SK-N-SH (cell line): ENCODE measurements at regions not wholly inside any gene's neighbourhood (a gene's known extent, or its start where the extent isn't known, plus 50 kb on each side); places are given as distances from the start of the nearest gene placed in this dataset.

Source experiments
- CTCF ChIA-PET: fragments of 300-600, 350-600 bp; formaldehyde crosslinking; extraction: SDS; loops from one replicate; lab custom pipeline; 2021; lab: Yijun Ruan, JAX
- POLR2A ChIA-PET: fragments of 350-600 bp; sonication (Branson Sonifier 250); formaldehyde crosslinking; extraction: SDS; loops from one replicate; lab custom pipeline; 2020; ENCODE audit warnings: antibody characterized with exemption, inconsistent platforms; lab: Yijun Ruan, JAX
- DNase-seq: peaks from one replicate; pipeline ENCODE4 v3.0.0; 2012
- H2AFZ ChIP-seq: fragments of 200-600 bp; sonication (generic); 2 replicates; pipeline ENCODE4 v1.8.1; 2016; ENCODE audit warnings: antibody characterized with exemption, mild to moderate bottlenecking, low read depth
- H3F3A ChIP-seq: fragments of 200-600 bp; sonication (generic); replicated peaks from 2 replicates; pipeline ENCODE3; 2016; ENCODE audit warnings: antibody characterized with exemption, mild to moderate bottlenecking; ENCODE audit not compliant: insufficient read depth
- H3K27ac ChIP-seq, 2 experiments: fragments of 200-500 bp in 1 of 2; fragments of 200-600 bp in 1 of 2; sonication (Bioruptor generic) in 1 of 2; sonication (generic), shearing (Covaris generic) in 1 of 2; 2 replicates each; pipeline versions ENCODE4 v1.5.1 to v1.6.1; 2014 to 2016; ENCODE audit warnings: low read depth in 2 of 2, inconsistent platforms in 1 of 2, low read length in 1 of 2, mild to moderate bottlenecking in 1 of 2, mixed read lengths in 1 of 2
- H3K27me3 ChIP-seq: fragments of 200-600 bp; sonication (generic), shearing (Covaris generic); 2 replicates; pipeline ENCODE4 v1.6.1; 2016; ENCODE audit warnings: mixed run types; ENCODE audit not compliant: insufficient read depth
- H3K36me3 ChIP-seq, 2 experiments: fragments of 200-500 bp in 1 of 2; fragments of 200-600 bp in 1 of 2; sonication (Bioruptor generic) in 1 of 2; sonication (generic) in 1 of 2; replicated peaks in 1 of 2; 2 replicates each; pipeline versions ENCODE3 to v1.5.1; 2014 to 2016; ENCODE audit warnings: low read length in 1 of 2, mild to moderate bottlenecking in 1 of 2; ENCODE audit not compliant: insufficient read depth in 2 of 2, control insufficient read depth in 1 of 2
- H3K4me1 ChIP-seq, 2 experiments: fragments of 200-500 bp in 1 of 2; fragments of 200-600 bp in 1 of 2; sonication (Bioruptor generic) in 1 of 2; sonication (generic), shearing (Covaris generic) in 1 of 2; 2 replicates each; pipeline versions ENCODE4 v1.5.1 to v1.6.1; 2014 to 2016; ENCODE audit warnings: low read depth in 1 of 2, low read length in 1 of 2, mixed run types in 1 of 2; ENCODE audit not compliant: insufficient read depth in 2 of 2, control insufficient read depth in 1 of 2
- H3K4me2 ChIP-seq: fragments of 200-600 bp; sonication (generic), shearing (Covaris generic); 2 replicates; pipeline ENCODE4 v1.6.1; 2017; ENCODE audit warnings: mixed run types
- H3K4me3 ChIP-seq, 2 experiments: fragments of 200-500 bp in 1 of 2; fragments of 200-600 bp in 1 of 2; sonication (Bioruptor generic) in 1 of 2; sonication (generic), shearing (Covaris generic) in 1 of 2; 2 replicates each; pipeline versions ENCODE4 v1.5.1 to v1.8.1; 2014 to 2016; ENCODE audit warnings: low read depth in 2 of 2, inconsistent platforms in 1 of 2, low read length in 1 of 2, mild to moderate bottlenecking in 1 of 2, mixed read lengths in 1 of 2, moderate library complexity in 1 of 2
- H3K79me2 ChIP-seq: fragments of 200-600 bp; sonication (generic); 2 replicates; pipeline ENCODE4 v1.8.1; 2017; ENCODE audit warnings: mild to moderate bottlenecking; ENCODE audit not compliant: insufficient read depth
- H3K9ac ChIP-seq: fragments of 200-600 bp; sonication (generic); 2 replicates; pipeline ENCODE4 v1.6.1; 2017; ENCODE audit warnings: mixed run types
- H3K9me2 ChIP-seq: fragments of 200-600 bp; sonication (generic); 2 replicates; pipeline ENCODE4 v1.6.1; 2017; ENCODE audit warnings: mixed run types
- H3K9me3 ChIP-seq: fragments of 200-600 bp; sonication (generic); 2 replicates; pipeline ENCODE4 v1.6.1; 2017; ENCODE audit warnings: mixed run types, mild to moderate bottlenecking, moderate library complexity
- H4K20me1 ChIP-seq: fragments of 200-600 bp; sonication (generic); 2 replicates; pipeline ENCODE4 v1.6.1; 2017; ENCODE audit warnings: mild to moderate bottlenecking, mixed run types; ENCODE audit not compliant: insufficient read depth
- EP300 ChIP-seq, 2 experiments: IDR thresholded peaks; 2 replicates each; pipeline versions ENCODE4 v1.4.0 to v1.6.1; 2012; ENCODE audit warnings: borderline replicate concordance in 1 of 2, low read depth in 1 of 2, low read length in 1 of 2
- EZH2phosphoT487 ChIP-seq: fragments of 200-600 bp; sonication (generic); IDR thresholded peaks from 2 replicates; pipeline ENCODE4 v1.6.1; 2017; ENCODE audit warnings: low read depth, mixed run types, mild to moderate bottlenecking, antibody characterized with exemption, moderate library complexity, borderline replicate concordance
- FOXJ3 ChIP-seq: sonication (generic); formaldehyde crosslinking; IDR thresholded peaks from 2 replicates; pipeline ENCODE4 v1.5.1; 2020; ENCODE audit warnings: mild to moderate bottlenecking, missing genetic modification reagents
- FOXM1 ChIP-seq: IDR thresholded peaks from 2 replicates; pipeline ENCODE4 v1.4.0; 2012; ENCODE audit warnings: low read depth, mild to moderate bottlenecking
- GATA2 ChIP-seq: sonication (generic); formaldehyde crosslinking; IDR thresholded peaks from 2 replicates; pipeline ENCODE4 v1.5.0; 2020; ENCODE audit warnings: mild to moderate bottlenecking, missing genetic modification reagents
- JUND ChIP-seq: IDR thresholded peaks from 2 replicates; pipeline ENCODE4 v1.4.0; 2012
- MXI1 ChIP-seq: IDR thresholded peaks from 2 replicates; pipeline ENCODE4 v1.6.1; 2012; ENCODE audit warnings: mild to moderate bottlenecking, low read depth, low read length, improper control_type of control experiment
- NFIC ChIP-seq: IDR thresholded peaks from 2 replicates; pipeline ENCODE4 v1.4.0; 2012; ENCODE audit warnings: borderline replicate concordance
- NRF1 ChIP-seq: IDR thresholded peaks from 2 replicates; pipeline ENCODE4 v1.6.1; 2012; ENCODE audit warnings: low read depth, mild to moderate bottlenecking, low read length
- POLR2AphosphoS5 ChIP-seq: IDR thresholded peaks from 2 replicates; pipeline ENCODE4 v1.6.1; 2012; ENCODE audit warnings: low read depth, low read length
- RAD21 ChIP-seq: IDR thresholded peaks from 2 replicates; pipeline ENCODE4 v1.6.1; 2012; ENCODE audit warnings: mild to moderate bottlenecking, low read length
- RFX5 ChIP-seq: IDR thresholded peaks from 2 replicates; pipeline ENCODE4 v1.6.1; 2012; ENCODE audit warnings: mild to moderate bottlenecking, improper control_type of control experiment, low read length
- SMC3 ChIP-seq: IDR thresholded peaks from 2 replicates; pipeline ENCODE4 v1.6.1; 2012; ENCODE audit warnings: low read depth, low read length, improper control_type of control experiment
- TEAD4 ChIP-seq: IDR thresholded peaks from 2 replicates; pipeline ENCODE4 v1.4.0; 2012; ENCODE audit warnings: mild to moderate bottlenecking, borderline replicate concordance; ENCODE audit not compliant: insufficient read depth
- USF1 ChIP-seq: IDR thresholded peaks from 2 replicates; pipeline ENCODE4 v1.4.0; 2012; ENCODE audit warnings: low read depth, borderline replicate concordance
- USF2 ChIP-seq: fragments of 150-350 bp; IDR thresholded peaks from 2 replicates; pipeline ENCODE4 v1.6.1; 2017; ENCODE audit warnings: antibody characterized with exemption, low read length, low read depth, borderline replicate concordance
- YY1 ChIP-seq: IDR thresholded peaks from 2 replicates; pipeline ENCODE4 v1.4.0; 2012; ENCODE audit warnings: low read depth, mild to moderate bottlenecking
- ZBTB33 ChIP-seq: IDR thresholded peaks from 2 replicates; pipeline ENCODE4 v1.4.0; 2012; ENCODE audit warnings: low read depth, borderline replicate concordance
- whole genome bisulfite sequencing: methylation state at CpG from one replicate; pipeline ENCODE4 v1.1.6; 2017; ENCODE audit warnings: low lambda C conversion rate; 5-methylcytosine and 5-hydroxymethylcytosine counted together

DNA sequence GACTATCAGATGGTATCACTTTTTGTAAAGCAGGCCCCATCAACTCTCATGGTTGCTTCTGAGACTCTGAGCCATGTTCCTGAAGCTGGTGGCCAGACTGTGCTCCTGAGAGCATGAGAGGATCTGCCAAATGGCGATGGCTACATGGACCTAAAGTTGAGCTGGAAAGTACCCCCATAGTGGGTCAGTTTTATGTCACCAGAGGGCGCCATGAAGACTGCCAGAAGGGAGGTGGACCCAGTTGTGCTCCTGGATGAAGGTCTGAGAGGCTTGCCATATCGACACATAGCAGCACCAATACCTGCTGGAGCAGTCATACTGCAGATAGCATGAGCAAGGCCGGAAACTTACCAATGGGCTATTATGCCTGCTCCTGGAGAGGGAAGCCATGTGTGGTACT is 105.7 kb downstream of the SLITRK2 start:
- no peaks in the 10 kb centered on the region for H3F3A ChIP-seq
- no peaks in the 10 kb centered on the region for H3K4me1 ChIP-seq
- H3K9me3 ChIP-seq = no peaks in the 10 kb centered on the region
- H3K79me2 ChIP-seq = no peaks in the 10 kb centered on the region
- no peak overlapping the region for H3K4me3 ChIP-seq
- H3K9me2 ChIP-seq = no peaks in the 10 kb centered on the region; the same call in 1 of the 2 replicates
- CTCF ChIA-PET = no interaction called here
- TF ChIP-seq RFX5 (no peak), EP300 (IDR thresholded peaks at IDR 0.05; ENCODE audit: borderline replicate concordance in 1 of 2, low read depth in 1 of 2, low read length in 1 of 2) (no peak), FOXJ3 (CRISPR knock-in tag) (no peak), ZBTB33 (no peak), FOXM1 (no peak), MXI1 (no peak), USF2 (no peak), POLR2AphosphoS5 (no peak), JUND (no peak), YY1 (no peak), USF1 (no peak), GATA2 (CRISPR knock-in tag) (no peak), TEAD4 (no peak)
- 0% methylated on average over 3 of the region's 4 CpGs for WGBS
- no peak overlapping the region for H3K4me2 ChIP-seq
- H3K27ac ChIP-seq = no peak overlapping the region
- POLR2A ChIA-PET = no interaction called here
- no peak overlapping the region for H3K9ac ChIP-seq
- H2AFZ ChIP-seq = no peak overlapping the region
- no peaks in the 10 kb centered on the region for H3K36me3 ChIP-seq
- no peaks in the 10 kb centered on the region for H3K27me3 ChIP-seq
- no peak for DNase-seq
- H4K20me1 ChIP-seq = no peaks in the 10 kb centered on the region

- ChIA-PET POLR2A (no interaction called here), CTCF (no interaction called here)
- H3K36me3 ChIP-seq = no peaks in the 10 kb centered on the region
- no peak overlapping the region for H2AFZ ChIP-seq
- no peaks in the 10 kb centered on the region for H3K9me3 ChIP-seq
- DNase-seq = no peak
- H3K4me1 ChIP-seq = no peaks in the 10 kb centered on the region
- H3K9me2 ChIP-seq = no peaks in the 10 kb centered on the region
- H3F3A ChIP-seq = no peaks in the 10 kb centered on the region
- no peak overlapping the region for H3K27ac ChIP-seq
- no peak for TF ChIP-seq USF2
- no peak for TF ChIP-seq NRF1
- no peak for TF ChIP-seq NFIC
- TF ChIP-seq TEAD4 = no peak
- TF ChIP-seq EZH2phosphoT487 = no peak
- TF ChIP-seq SMC3 = no peak
- no peak for TF ChIP-seq RFX5
- TF ChIP-seq RAD21 = no peak
- TF ChIP-seq ZBTB33 = no peak
- TF ChIP-seq GATA2 (CRISPR knock-in tag) = no peak
- H3K4me3 ChIP-seq = no peak overlapping the region
- H3K9ac ChIP-seq = no peak overlapping the region
- no peaks in the 10 kb centered on the region for H4K20me1 ChIP-seq
- H3K4me2 ChIP-seq = no peak overlapping the region
- H3K79me2 ChIP-seq = no peaks in the 10 kb centered on the region
- no peaks in the 10 kb centered on the region for H3K27me3 ChIP-seq
- WGBS = 20% methylated on average over 1 of the region's 1 CpG
Observed at GRCh38 chrX:145936769-145937168, 119.1 kb downstream of the SLITRK2 start.
